PC-9 (cell line): ENCODE measurements at regions not wholly inside any gene's neighbourhood (a gene's known extent, or its start where the extent isn't known, plus 50 kb on each side); places are given as distances from the start of the nearest gene placed in this dataset.

ENCODE experiments used
- BruUV-seq: library from RNA; stranded (reverse); fragments of 400-500 nt; replicated peaks from 2 replicates; lab custom pipeline; 2021; lab: Mats Ljungman, UMichigan
- CTCF ChIA-PET: fragments of 300-600 bp; sonication (Branson Sonifier 250); formaldehyde crosslinking; loops from one replicate; lab custom pipeline; 2022; ENCODE audit warnings: antibody characterized with exemption; lab: Charles Lee
- POLR2A ChIA-PET: fragments of 300-600 bp; sonication (Branson Sonifier 250); formaldehyde crosslinking; loops from one replicate; lab custom pipeline; 2022; ENCODE audit warnings: antibody characterized with exemption; ENCODE audit not compliant: unreplicated experiment; lab: Charles Lee
- DNase-seq, 2 experiments: peaks; one replicate each; pipeline versions ENCODE4 v3.0.0 to v3.0.0-alpha.2; 2015 to 2022; ENCODE audit warnings: mixed read lengths in 1 of 2
- H2AFZ ChIP-seq: fragments of 200-600 bp; sonication (generic); 2 replicates; pipeline ENCODE4 v1.8.1; 2017; ENCODE audit warnings: antibody characterized with exemption
- H3F3A ChIP-seq: fragments of 200-600 bp; sonication (generic); 2 replicates; pipeline ENCODE4 v1.8.1; 2017; ENCODE audit warnings: antibody characterized with exemption, mild to moderate bottlenecking, low read depth; ENCODE audit not compliant: insufficient read depth
- H3K27ac ChIP-seq: fragments of 200-600 bp; sonication (generic); 2 replicates; pipeline ENCODE4 v1.6.1; 2016; ENCODE audit warnings: mixed run types
- H3K27me3 ChIP-seq: fragments of 200-600 bp; sonication (generic); 2 replicates; pipeline ENCODE4 v1.6.1; 2016; ENCODE audit warnings: low read depth, mixed run types; ENCODE audit not compliant: insufficient read depth
- H3K36me3 ChIP-seq: fragments of 200-600 bp; sonication (generic); 2 replicates; pipeline ENCODE4 v1.6.1; 2016; ENCODE audit warnings: low read depth, mixed run types
- H3K4me1 ChIP-seq: fragments of 200-600 bp; sonication (generic); replicated peaks from 2 replicates; pipeline ENCODE4 v1.6.1; 2016; ENCODE audit warnings: mixed run types; ENCODE audit not compliant: insufficient read depth
- H3K4me2 ChIP-seq: fragments of 200-600 bp; sonication (generic); 2 replicates; pipeline ENCODE4 v1.6.1; 2017; ENCODE audit warnings: mixed run types
- H3K4me3 ChIP-seq: fragments of 200-600 bp; sonication (generic); 2 replicates; pipeline ENCODE4 v1.6.1; 2016; ENCODE audit warnings: mixed run types
- H3K79me2 ChIP-seq: fragments of 200-600 bp; sonication (generic); 2 replicates; pipeline ENCODE4 v1.6.1; 2017; ENCODE audit warnings: low read depth, mixed run types
- H3K9me2 ChIP-seq: fragments of 200-600 bp; sonication (generic); 2 replicates; pipeline ENCODE4 v1.8.1; 2017; ENCODE audit warnings: mild to moderate bottlenecking; ENCODE audit not compliant: insufficient read depth
- H3K9me3 ChIP-seq: fragments of 200-600 bp; sonication (generic); 2 replicates; pipeline ENCODE4 v1.8.1; 2016; ENCODE audit warnings: low read depth; ENCODE audit not compliant: insufficient read depth
- H4K20me1 ChIP-seq: fragments of 200-600 bp; sonication (generic); 2 replicates; pipeline ENCODE4 v1.8.1; 2017; ENCODE audit not compliant: insufficient read depth
- CTCF ChIP-seq: fragments of 200-600 bp; sonication (generic); conservative IDR thresholded peaks from 2 replicates; pipeline ENCODE4 v1.6.1; 2017; ENCODE audit warnings: mixed run types, antibody characterized with exemption, mild to moderate bottlenecking, moderate library complexity
- EZH2 ChIP-seq: fragments of 200-600 bp; sonication (generic); IDR thresholded peaks from 2 replicates; pipeline ENCODE4 v1.8.0; 2017; ENCODE audit warnings: antibody characterized with exemption, low read depth
- intact Hi-C: fragments of 100-400 bp; cut with micrococcal nuclease; formaldehyde crosslinking; loops from one replicate; pipeline ENCODE4 v1.10.0; 2022; ENCODE audit not compliant: unreplicated experiment

DNA sequence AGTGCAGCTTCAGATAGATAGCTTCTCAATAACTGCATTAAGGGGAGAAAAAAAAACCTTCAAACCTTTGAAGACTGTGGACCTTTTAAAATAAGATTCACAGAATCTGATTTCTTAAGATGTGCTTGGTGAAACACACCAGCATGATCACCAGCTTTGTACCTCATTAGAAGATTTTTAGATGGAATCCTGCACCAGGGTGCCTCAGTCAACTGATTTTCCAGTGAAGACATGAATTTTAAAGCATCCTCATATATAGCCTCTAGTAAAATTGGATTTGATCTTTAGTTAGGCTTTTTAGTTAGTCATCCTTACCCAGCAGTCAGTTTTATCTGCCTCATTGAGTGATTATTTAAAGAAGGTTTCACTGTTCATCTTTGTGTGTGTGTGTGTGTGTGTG, 208.6 kb upstream of the DEPDC1 start:
- no peaks in the 10 kb centered on the region for H3K79me2 ChIP-seq
- BruUV-seq: no TSS peak
- H3K36me3 ChIP-seq: no peaks in the 10 kb centered on the region
- ChIA-PET POLR2A (no interaction called here), CTCF (no interaction called here)
- H3K4me1 ChIP-seq: peaks cover 18% of the 10 kb centered on the region
- peaks cover 8% of the 10 kb centered on the region; the same call in 1 of the 2 replicates for H3K9me3 ChIP-seq
- no peak for DNase-seq
- intact Hi-C loops: no loop called here
- H3K27ac ChIP-seq: no peak overlapping the region
- no peaks in the 10 kb centered on the region for H4K20me1 ChIP-seq
- H3K27me3 ChIP-seq: no peaks in the 10 kb centered on the region
- peaks cover 5% of the 10 kb centered on the region; the same call in 1 of the 2 replicates for H3F3A ChIP-seq
- no peak overlapping the region for H3K4me3 ChIP-seq
- no peak for TF ChIP-seq EZH2
- no peak for TF ChIP-seq CTCF
- H3K9me2 ChIP-seq: no peaks in the 10 kb centered on the region
- H2AFZ ChIP-seq: no peak overlapping the region
- H3K4me2 ChIP-seq: no peak overlapping the region

DNA sequence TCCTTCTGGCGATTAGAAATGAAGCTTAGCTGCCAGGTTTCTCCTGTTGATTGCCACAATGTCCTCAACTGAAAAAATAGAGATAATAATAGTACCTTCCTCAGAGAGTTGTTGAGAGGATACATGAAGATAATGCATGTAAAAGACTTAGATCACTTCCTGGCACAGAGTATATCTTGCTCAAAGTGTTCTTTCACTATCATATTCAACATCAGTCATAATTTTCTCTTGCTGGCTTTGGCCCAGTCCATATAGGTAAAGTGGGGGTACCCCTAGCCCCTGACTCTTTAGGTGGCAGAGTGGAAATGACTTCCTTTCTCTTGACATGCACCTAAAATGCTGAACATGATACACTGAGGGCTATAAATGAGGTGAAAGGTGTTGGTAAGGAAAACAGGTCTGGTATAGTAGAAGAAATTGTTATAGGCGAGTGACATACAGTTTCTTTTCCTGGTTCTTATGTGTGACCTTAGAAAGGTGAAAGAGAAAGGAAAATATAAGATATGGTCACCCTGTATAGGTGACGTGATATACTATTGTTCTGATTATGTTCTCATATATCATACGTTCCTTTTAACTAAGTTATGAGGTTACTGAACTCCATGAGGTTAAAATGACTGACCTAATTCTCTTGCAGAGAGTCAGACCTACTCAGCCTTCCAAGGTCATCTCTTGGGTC, 209.9 kb upstream of the DEPDC1 start:
- Histone ChIP-seq H4K20me1 (no peaks in the 10 kb centered on the region), H3K36me3 (no peaks in the 10 kb centered on the region), H3K27me3 (no peaks in the 10 kb centered on the region), H3K9me2 (no peaks in the 10 kb centered on the region), H3K79me2 (no peaks in the 10 kb centered on the region), H3K4me1 (peaks cover 18% of the 10 kb centered on the region), H3K27ac (no peak overlapping the region), H3F3A (peaks cover 5% of the 10 kb centered on the region; the same call in 1 of the 2 replicates), H3K4me2 (no peak overlapping the region), H2AFZ (no peak overlapping the region), H3K4me3 (no peak overlapping the region), H3K9me3 (peaks cover 13% of the 10 kb centered on the region; the same call in 1 of the 2 replicates)
- ChIA-PET CTCF (no interaction called here), POLR2A (no interaction called here)
- TF ChIP-seq EZH2: no peak
- TF ChIP-seq CTCF: no peak
- no TSS peak for BruUV-seq
- intact Hi-C loops: no loop called here
- DNase-seq: no peak

- ChIA-PET CTCF (interaction anchor here (0.6 kb wide), 1 partner anchor 433 kb away, joined by 3 read pairs; no protein-coding TSS in a partner anchor), POLR2A (no interaction called here)
- H4K20me1 ChIP-seq: no peaks in the 10 kb centered on the region
- H3K36me3 ChIP-seq: no peaks in the 10 kb centered on the region
- H3K4me1 ChIP-seq: no peaks in the 10 kb centered on the region
- DNase-seq: no peak
- no peaks in the 10 kb centered on the region for H3K27me3 ChIP-seq
- H3F3A ChIP-seq: no peaks in the 10 kb centered on the region
- no peak overlapping the region for H3K4me3 ChIP-seq
- intact Hi-C loops: no loop called here
- no peaks in the 10 kb centered on the region for H3K79me2 ChIP-seq
- no peak overlapping the region for H3K4me2 ChIP-seq
- H2AFZ ChIP-seq: no peak overlapping the region
- no peak overlapping the region for H3K27ac ChIP-seq
- TF ChIP-seq EZH2: no peak
- no peak for TF ChIP-seq CTCF
- H3K9me3 ChIP-seq: no peaks in the 10 kb centered on the region
- no TSS peak for BruUV-seq
- no peaks in the 10 kb centered on the region for H3K9me2 ChIP-seq
Observed at GRCh38 chr1:68717330-68717729, 220.4 kb upstream of the DEPDC1 start.
